ENCODE measurements at regions not wholly inside any gene's neighbourhood (a gene's known extent, or its start where the extent isn't known, plus 50 kb on each side); places are given as distances from the start of the nearest gene placed in this dataset.
"Not testable (repeated sequence)": the region's sequence is repeated elsewhere in the genome, so short reads cannot be mapped to it uniquely, and the experiment has no call there.

GRCh38 chr6:80579391-80580023 lies 473.0 kb downstream of the BCKDHB start:
- H3K4me3 ChIP-seq (ENCODE audit: low read length) = no peak overlapping the region
- no peak for DNase-seq
- H3K27ac ChIP-seq (ENCODE audit: low read depth, low read length) = no peak overlapping the region
- no peak overlapping the region for H3K27ac Mint-ChIP-seq
- no peaks in the 10 kb centered on the region for H3K36me3 ChIP-seq (ENCODE audit: insufficient read depth, low read length)
- H3K27me3 ChIP-seq (ENCODE audit: insufficient read depth, low read length, poor library complexity, severe bottlenecking) = no peaks in the 10 kb centered on the region
- no peaks in the 10 kb centered on the region for H3K36me3 Mint-ChIP-seq
- H3K4me1 Mint-ChIP-seq = no peaks in the 10 kb centered on the region
- no peak overlapping the region for H3K4me3 Mint-ChIP-seq
- H3K9me3 ChIP-seq (ENCODE audit: low read length) = no peaks in the 10 kb centered on the region
- ChIA-PET CTCF (no interaction called here), POLR2A (no interaction called here)
- H3K9me3 Mint-ChIP-seq = peaks cover 0 to 3% (median 0%) of the 10 kb centered on the region in 5 donors
- H3K4me1 ChIP-seq (ENCODE audit: insufficient read depth, low read length) = no peaks in the 10 kb centered on the region
- no peaks in the 10 kb centered on the region for H3K27me3 Mint-ChIP-seq

- CTCF ChIA-PET; H3K9me3 Mint-ChIP-seq; H3K36me3 ChIP-seq (ENCODE audit: insufficient read depth, low read length); H3K27me3 ChIP-seq (ENCODE audit: insufficient read depth, low read length, poor library complexity, severe bottlenecking); H3K9me3 ChIP-seq (ENCODE audit: low read length); H3K4me1 Mint-ChIP-seq; H3K27ac ChIP-seq (ENCODE audit: low read depth, low read length); H3K4me3 Mint-ChIP-seq; POLR2A ChIA-PET; H3K4me1 ChIP-seq (ENCODE audit: insufficient read depth, low read length); H3K27me3 Mint-ChIP-seq; H3K36me3 Mint-ChIP-seq; H3K4me3 ChIP-seq (ENCODE audit: low read length); DNase-seq; H3K27ac Mint-ChIP-seq: not testable (repeated sequence)
These were observed 466.8 kb downstream of the BCKDHB start for GRCh38 chr6:80573320-80573719.

- Mint-ChIP-seq H3K27me3 (no peaks in the 10 kb centered on the region), H3K9me3 (no peaks in the 10 kb centered on the region)
- CTCF ChIA-PET = no interaction called here
These were observed 459.9 kb downstream of the BCKDHB start for GRCh38 chr6:80566361-80566760.

GRCh38 chr6:80553071-80553740 lies 446.7 kb downstream of the BCKDHB start:
- ChIA-PET POLR2A (no interaction called here), CTCF (no interaction called here)
- H3K4me1 ChIP-seq (ENCODE audit: insufficient read depth, low read length) = no peaks in the 10 kb centered on the region
- Mint-ChIP-seq H3K9me3 (no peaks in the 10 kb centered on the region), H3K27me3 (no peaks in the 10 kb centered on the region), H3K27ac (no peak overlapping the region), H3K36me3 (peaks cover 0 to 2% (median 0%) of the 10 kb centered on the region in 3 donors), H3K4me1 (no peaks in the 10 kb centered on the region), H3K4me3 (no peak overlapping the region)
- no peaks in the 10 kb centered on the region for H3K36me3 ChIP-seq (ENCODE audit: insufficient read depth, low read length)
- no peak for DNase-seq
- H3K27me3 ChIP-seq (ENCODE audit: insufficient read depth, low read length, poor library complexity, severe bottlenecking) = no peaks in the 10 kb centered on the region
- no peak overlapping the region for H3K27ac ChIP-seq (ENCODE audit: low read depth, low read length)
- H3K4me3 ChIP-seq (ENCODE audit: low read length) = no peak overlapping the region
- no peaks in the 10 kb centered on the region for H3K9me3 ChIP-seq (ENCODE audit: low read length)

More at GRCh38 chr6:80566361-80566760, 459.9 kb downstream of the BCKDHB start:
- Mint-ChIP-seq H3K27ac (no peak overlapping the region), H3K36me3 (no peaks in the 10 kb centered on the region), H3K4me1 (no peaks in the 10 kb centered on the region), H3K4me3 (no peak overlapping the region)
- H3K27me3 ChIP-seq (ENCODE audit: insufficient read depth, low read length, poor library complexity, severe bottlenecking) = no peaks in the 10 kb centered on the region
- H3K27ac ChIP-seq (ENCODE audit: low read depth, low read length) = no peak overlapping the region
- no peak overlapping the region for H3K4me3 ChIP-seq (ENCODE audit: low read length)
- no peaks in the 10 kb centered on the region for H3K9me3 ChIP-seq (ENCODE audit: low read length)
- POLR2A ChIA-PET = no interaction called here
- DNase-seq = no peak
- no peaks in the 10 kb centered on the region for H3K36me3 ChIP-seq (ENCODE audit: insufficient read depth, low read length)
- no peaks in the 10 kb centered on the region for H3K4me1 ChIP-seq (ENCODE audit: insufficient read depth, low read length)

GRCh38 chr6:80550748-80551147 lies 444.3 kb downstream of the BCKDHB start:
- Histone ChIP-seq H3K9me3 (ENCODE audit: low read length) (no peaks in the 10 kb centered on the region), H3K4me3 (ENCODE audit: low read length) (no peak overlapping the region), H3K4me1 (ENCODE audit: insufficient read depth, low read length) (no peaks in the 10 kb centered on the region), H3K27me3 (ENCODE audit: insufficient read depth, low read length, poor library complexity, severe bottlenecking) (no peaks in the 10 kb centered on the region), H3K36me3 (ENCODE audit: insufficient read depth, low read length) (no peaks in the 10 kb centered on the region), H3K27ac (ENCODE audit: low read depth, low read length) (no peak overlapping the region)
- H3K9me3 Mint-ChIP-seq = peaks cover 0 to 3% (median 0%) of the 10 kb centered on the region in 5 donors
- ChIA-PET CTCF (no interaction called here), POLR2A (no interaction called here)
- no peaks in the 10 kb centered on the region for H3K4me1 Mint-ChIP-seq
- peaks cover 0 to 2% (median 0%) of the 10 kb centered on the region in 3 donors for H3K36me3 Mint-ChIP-seq
- no peak overlapping the region for H3K4me3 Mint-ChIP-seq
- peak overlapping the region in 1 of 8 donors; percentile 17 for H3K27ac Mint-ChIP-seq
- H3K27me3 Mint-ChIP-seq = no peaks in the 10 kb centered on the region
- DNase-seq = no peak

- Mint-ChIP-seq H3K4me3 (no peak overlapping the region), H3K27me3 (no peaks in the 10 kb centered on the region), H3K36me3 (peaks cover 0 to 2% (median 0%) of the 10 kb centered on the region in 3 donors), H3K27ac (no peak overlapping the region), H3K9me3 (peaks cover 0 to 3% (median 0%) of the 10 kb centered on the region in 5 donors), H3K4me1 (no peaks in the 10 kb centered on the region)
- no peak for DNase-seq
- Histone ChIP-seq H3K27me3 (ENCODE audit: insufficient read depth, low read length, poor library complexity, severe bottlenecking) (no peaks in the 10 kb centered on the region), H3K27ac (ENCODE audit: low read depth, low read length) (no peak overlapping the region), H3K4me1 (ENCODE audit: insufficient read depth, low read length) (no peaks in the 10 kb centered on the region), H3K36me3 (ENCODE audit: insufficient read depth, low read length) (no peaks in the 10 kb centered on the region), H3K9me3 (ENCODE audit: low read length) (no peaks in the 10 kb centered on the region), H3K4me3 (ENCODE audit: low read length) (no peak overlapping the region)
- POLR2A ChIA-PET = no interaction called here
- CTCF ChIA-PET = no interaction called here
These were observed 443.8 kb downstream of the BCKDHB start for GRCh38 chr6:80550281-80550680.

GRCh38 chr6:80548532-80548931 lies 442.1 kb downstream of the BCKDHB start:
- H3K4me1 ChIP-seq (ENCODE audit: insufficient read depth, low read length) = no peaks in the 10 kb centered on the region
- H3K4me3 Mint-ChIP-seq = no peak overlapping the region
- peaks cover 0 to 3% (median 0%) of the 10 kb centered on the region in 5 donors for H3K9me3 Mint-ChIP-seq
- H3K27me3 Mint-ChIP-seq = no peaks in the 10 kb centered on the region
- no peaks in the 10 kb centered on the region for H3K4me1 Mint-ChIP-seq
- no peaks in the 10 kb centered on the region for H3K9me3 ChIP-seq (ENCODE audit: low read length)
- H3K36me3 ChIP-seq (ENCODE audit: insufficient read depth, low read length) = no peaks in the 10 kb centered on the region
- no peak for DNase-seq
- H3K27ac Mint-ChIP-seq = no peak overlapping the region
- ChIA-PET CTCF (no interaction called here), POLR2A (no interaction called here)
- H3K27ac ChIP-seq (ENCODE audit: low read depth, low read length) = no peak overlapping the region
- H3K4me3 ChIP-seq (ENCODE audit: low read length) = no peak overlapping the region
- no peaks in the 10 kb centered on the region for H3K36me3 Mint-ChIP-seq
- H3K27me3 ChIP-seq (ENCODE audit: insufficient read depth, low read length, poor library complexity, severe bottlenecking) = no peaks in the 10 kb centered on the region

GRCh38 chr6:80547827-80548226 lies 441.4 kb downstream of the BCKDHB start:
- ChIA-PET CTCF (no interaction called here), POLR2A (no interaction called here)
- Histone ChIP-seq H3K27ac (ENCODE audit: low read depth, low read length) (no peak overlapping the region), H3K4me3 (ENCODE audit: low read length) (no peak overlapping the region), H3K27me3 (ENCODE audit: insufficient read depth, low read length, poor library complexity, severe bottlenecking) (no peaks in the 10 kb centered on the region), H3K9me3 (ENCODE audit: low read length) (no peaks in the 10 kb centered on the region), H3K4me1 (ENCODE audit: insufficient read depth, low read length) (no peaks in the 10 kb centered on the region), H3K36me3 (ENCODE audit: insufficient read depth, low read length) (no peaks in the 10 kb centered on the region)
- no peak overlapping the region for H3K27ac Mint-ChIP-seq
- no peaks in the 10 kb centered on the region for H3K36me3 Mint-ChIP-seq
- H3K9me3 Mint-ChIP-seq = peaks cover 0 to 3% (median 0%) of the 10 kb centered on the region in 5 donors
- no peak overlapping the region for H3K4me3 Mint-ChIP-seq
- H3K4me1 Mint-ChIP-seq = no peaks in the 10 kb centered on the region
- H3K27me3 Mint-ChIP-seq = no peaks in the 10 kb centered on the region
- DNase-seq = no peak

Measured in CD8-positive, alpha-beta memory T cell (primary cell).